H1 (cell line): ENCODE measurements at regions not wholly inside any gene's neighbourhood (a gene's known extent, or its start where the extent isn't known, plus 50 kb on each side); places are given as distances from the start of the nearest gene placed in this dataset.

Source experiments
- ASH2L ChIP-seq: fragments of 200-600, 300-600 bp; sonication (generic); IDR thresholded peaks from one replicate; pipeline ENCODE4 v1.7.1; 2017; ENCODE audit warnings: low read length
- KDM1A ChIP-seq: fragments of 200-600, 300-600 bp; sonication (generic); IDR thresholded peaks from 2 replicates; pipeline ENCODE4 v1.7.1; 2016; ENCODE audit warnings: mild to moderate bottlenecking, low read length, borderline replicate concordance
- NANOG ChIP-seq: IDR thresholded peaks from 2 replicates; pipeline ENCODE4 v1.6.1; 2011; ENCODE audit warnings: low read length, low read depth, mild to moderate bottlenecking, inconsistent platforms; ENCODE audit not compliant: insufficient read depth, poor library complexity, severe bottlenecking
- TBP ChIP-seq: IDR thresholded peaks from 2 replicates; pipeline ENCODE4 v1.6.1; 2011; ENCODE audit warnings: low read depth, low read length, improper control_type of control experiment

DNA sequence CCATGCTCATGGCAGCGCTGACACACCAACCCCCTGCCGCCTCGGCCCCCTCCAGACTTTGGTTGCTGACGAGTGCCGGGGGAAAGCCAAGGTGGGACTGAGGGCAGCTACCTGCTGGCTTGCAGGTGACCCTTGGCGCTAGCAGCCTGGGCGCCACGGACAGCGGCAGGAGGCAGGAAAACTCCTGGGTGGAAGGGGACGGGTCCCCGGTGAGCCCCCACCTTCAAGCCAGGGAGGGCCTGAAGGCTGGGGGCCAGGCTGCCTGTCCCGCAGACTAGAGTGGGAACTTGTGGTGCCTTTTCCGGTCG, 226.7 kb downstream of the OTOR start (continued):
- TF ChIP-seq NANOG = no peak
- no peak for TF ChIP-seq TBP
- TF ChIP-seq KDM1A = no peak
- TF ChIP-seq ASH2L = no peak
